ENCODE measurements at regions not wholly inside any gene's neighbourhood (a gene's known extent, or its start where the extent isn't known, plus 50 kb on each side); places are given as distances from the start of the nearest gene placed in this dataset.

DNA sequence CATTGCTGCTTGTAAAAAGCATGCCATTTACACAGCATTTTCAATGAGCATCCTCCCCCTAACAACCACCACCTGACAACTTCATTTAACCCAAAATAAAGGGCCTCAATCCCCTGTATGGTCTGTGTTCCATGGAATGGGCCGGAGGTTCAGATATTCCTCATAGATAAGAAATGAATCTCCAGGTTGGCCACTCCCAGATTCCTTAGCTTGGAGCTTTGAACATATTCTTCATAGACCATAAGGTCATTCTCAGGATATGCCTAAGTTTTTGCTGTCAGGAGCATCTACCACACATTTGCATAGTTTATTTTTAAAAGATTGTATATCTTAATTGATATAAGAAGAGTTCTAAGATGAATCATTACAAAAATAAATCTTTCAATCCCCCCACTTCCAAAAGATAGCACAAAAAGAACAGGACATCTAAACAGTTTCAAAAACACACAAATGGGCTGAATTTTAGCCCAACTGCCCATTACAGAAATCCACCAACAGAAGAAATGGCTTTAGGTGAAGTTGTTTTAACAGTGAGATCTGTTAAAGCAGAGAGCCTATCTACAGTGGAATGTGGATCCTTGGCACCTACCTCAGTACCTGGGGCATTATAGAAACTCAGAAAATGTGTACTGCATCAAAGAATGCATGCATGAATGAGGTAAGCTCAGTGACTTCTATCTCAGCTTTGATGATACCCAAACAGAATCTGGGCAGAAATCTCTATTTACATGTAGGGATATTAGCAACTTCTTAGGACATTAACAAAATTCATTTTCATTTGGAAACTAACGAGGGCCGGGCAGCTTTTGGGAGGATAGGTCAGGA, 179.8 kb downstream of the SEC61B start:
- DNase-seq (ENCODE audit: low read depth): no peak

- no peak for DNase-seq (ENCODE audit: low read depth)
Measured at GRCh38 chr9:99403371-99403770, 181.3 kb downstream of the SEC61B start.

DNA sequence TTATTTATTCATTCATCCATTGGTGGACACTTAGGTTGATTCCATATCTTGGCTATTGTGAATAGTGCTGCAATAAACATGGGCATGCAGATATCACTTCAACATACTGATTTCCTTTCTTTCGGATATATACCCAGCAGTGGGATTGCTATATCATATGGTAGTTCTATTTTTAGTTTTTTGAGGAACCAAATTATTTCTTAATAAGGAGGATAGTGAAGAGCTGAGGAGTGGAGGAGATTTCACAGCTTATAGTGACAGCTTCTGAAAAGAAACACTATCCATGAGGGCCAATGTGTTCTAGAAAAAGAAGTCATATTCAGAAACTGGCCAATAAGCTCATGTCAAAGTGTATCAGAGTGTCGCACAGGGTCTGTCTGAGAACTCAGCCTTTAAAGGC, 183.3 kb downstream of the SEC61B start:
- no peak for DNase-seq (ENCODE audit: low read depth)

DNA sequence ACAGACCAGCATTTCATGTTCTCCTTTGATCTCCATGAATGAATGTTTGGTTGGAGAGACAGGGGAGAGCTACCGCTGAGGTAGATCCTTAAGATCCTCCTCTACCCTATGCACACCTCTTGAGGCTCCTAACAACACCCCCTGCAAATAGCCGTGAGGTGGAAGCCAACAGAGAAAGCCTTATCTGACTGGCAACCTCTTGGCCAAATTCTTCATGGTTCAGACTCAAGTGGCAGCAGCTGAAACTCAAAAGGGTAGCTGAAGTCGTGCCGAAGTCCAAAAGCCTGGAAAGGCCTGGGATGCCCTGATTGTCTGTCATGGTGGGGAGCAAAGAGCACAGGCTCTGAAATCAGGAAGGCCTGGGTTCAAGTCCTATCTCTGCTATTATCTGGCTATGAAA, 184.9 kb downstream of the SEC61B start:
- no peak for DNase-seq (ENCODE audit: low read depth)

DNA sequence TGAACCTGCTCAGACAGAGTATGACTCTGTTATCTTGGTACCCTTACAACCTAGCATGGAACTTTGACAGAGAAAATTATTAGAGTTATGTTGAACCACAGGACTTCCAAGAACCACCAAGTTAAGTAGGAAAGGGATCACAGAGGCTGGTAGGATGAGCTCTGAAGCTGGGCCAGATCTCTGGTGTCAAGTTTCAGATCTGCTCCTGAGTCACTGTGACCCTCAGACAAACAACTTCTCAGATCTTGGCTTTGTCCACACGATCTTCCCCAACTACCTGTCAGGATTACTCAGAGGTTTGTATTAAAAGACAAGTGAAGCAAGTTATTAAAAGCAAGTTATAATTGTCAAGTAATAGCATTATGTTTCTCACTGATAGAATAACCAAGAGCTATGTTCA, 189.0 kb downstream of the SEC61B start:
- DNase-seq (ENCODE audit: low read depth): no peak

DNA sequence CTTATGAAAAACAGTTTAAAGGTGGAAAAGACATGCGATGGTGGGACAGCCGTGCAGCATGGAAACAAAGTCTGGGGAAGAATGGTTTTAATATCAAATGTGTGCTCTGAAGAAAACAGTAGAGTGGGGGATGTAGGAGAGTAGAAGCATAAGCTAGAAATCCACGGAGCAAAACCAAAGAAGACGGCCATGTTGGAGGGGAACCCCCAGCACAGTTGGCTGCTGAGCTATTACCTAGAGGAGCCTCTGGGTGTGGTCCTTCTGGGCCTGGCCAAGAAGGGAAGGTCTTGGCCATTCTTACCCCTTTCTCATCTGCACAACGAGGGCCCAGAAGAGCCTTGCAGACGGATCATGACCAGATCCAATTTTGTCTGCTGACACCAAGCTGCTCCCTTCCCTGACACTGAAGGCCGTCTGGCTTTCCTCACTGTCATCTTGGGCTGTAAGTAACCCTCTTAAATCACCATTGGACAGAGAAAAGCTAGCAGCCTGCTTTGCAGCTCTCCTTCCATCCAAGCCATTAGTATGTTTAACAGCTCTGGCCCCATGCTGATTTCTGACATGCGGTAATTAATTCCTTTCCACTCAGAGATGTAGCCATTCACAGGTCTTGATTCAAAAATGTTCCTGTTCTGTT, 189.5 kb downstream of the SEC61B start:
- no peak for DNase-seq (ENCODE audit: low read depth)

DNA sequence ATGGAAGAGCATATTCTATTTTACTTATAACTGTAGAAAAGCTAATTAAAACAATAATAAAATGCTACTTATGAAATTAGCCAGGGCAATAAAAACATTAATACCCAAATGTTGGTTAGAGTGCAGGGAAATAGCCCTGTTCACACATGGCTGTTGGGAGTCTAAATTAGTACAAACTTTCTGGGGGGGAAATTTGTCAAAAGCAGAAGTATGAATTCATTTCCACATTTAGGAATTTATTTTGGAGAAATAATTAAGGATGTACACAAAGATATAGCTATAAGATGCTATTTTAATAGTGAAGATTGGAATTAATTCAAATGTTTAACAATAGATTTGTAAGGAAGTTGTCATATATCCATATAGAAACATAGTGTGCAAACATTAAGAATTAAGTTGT, 190.5 kb downstream of the SEC61B start:
- DNase-seq (ENCODE audit: low read depth): no peak

DNA sequence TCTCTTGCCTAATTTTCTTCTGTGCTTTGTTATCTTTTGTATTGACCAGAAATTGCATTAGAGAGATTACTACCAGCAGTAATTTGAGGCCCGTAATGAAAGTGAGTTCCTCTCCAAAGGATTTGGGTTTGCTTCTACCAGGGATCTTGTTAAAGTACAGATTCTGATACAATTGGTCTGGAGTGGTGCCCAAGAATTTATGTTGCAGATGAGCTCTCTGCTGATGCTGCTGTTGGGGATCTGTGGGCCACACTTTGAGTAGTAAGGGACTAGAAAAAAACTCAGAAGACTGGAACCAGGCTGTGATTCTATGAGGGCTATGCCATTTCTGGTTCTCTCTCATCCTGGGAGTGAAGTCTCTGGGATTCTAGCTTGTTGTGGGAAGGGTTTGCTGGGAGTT, 192.2 kb downstream of the SEC61B start:
- DNase-seq (ENCODE audit: low read depth): no peak

DNA sequence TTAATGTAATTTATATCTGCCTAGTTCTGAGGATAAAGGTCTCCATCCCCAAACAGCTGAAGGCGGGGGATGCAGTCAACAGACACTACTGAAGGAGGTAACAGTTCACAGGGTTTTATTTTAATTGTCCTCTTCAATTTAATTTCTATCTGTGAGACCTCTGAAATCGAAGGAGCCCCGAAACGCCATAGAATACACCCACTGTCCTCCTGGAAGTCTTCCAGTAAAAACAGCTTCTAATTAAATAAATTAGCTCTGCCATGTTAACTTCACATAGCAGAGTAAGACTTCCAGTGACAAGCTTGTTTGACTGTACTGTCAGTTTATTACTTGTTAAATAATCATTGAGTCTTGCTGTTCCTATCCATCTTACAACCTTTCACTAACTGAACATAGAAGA, 193.5 kb downstream of the SEC61B start:
- DNase-seq (ENCODE audit: low read depth): no peak

GRCh38 chr9:99416007-99416406, 193.9 kb downstream of the SEC61B start:
- no peak for DNase-seq (ENCODE audit: low read depth)

- no peak for DNase-seq (ENCODE audit: low read depth)
Measured at GRCh38 chr9:99419070-99419469, 197.0 kb downstream of the SEC61B start.

DNA sequence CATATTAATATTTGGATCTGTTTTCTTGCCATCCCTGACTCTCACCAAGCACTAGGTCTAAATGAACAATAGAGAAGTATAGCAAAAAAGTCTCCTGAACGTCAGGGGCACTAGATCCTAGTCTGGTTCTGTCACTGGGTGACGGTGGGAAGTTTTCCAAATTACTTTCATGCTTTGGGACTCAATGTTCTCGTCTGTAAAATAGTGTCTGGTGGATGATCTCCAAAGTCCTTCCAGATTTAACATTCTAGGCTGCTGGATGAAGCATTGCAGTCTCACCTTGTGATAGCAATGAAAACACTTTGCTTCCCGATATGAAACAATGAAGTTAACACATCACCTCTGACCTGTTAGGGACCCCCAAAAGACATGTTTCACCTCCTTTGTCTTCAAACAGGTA, 199.3 kb downstream of the SEC61B start:
- no peak for DNase-seq (ENCODE audit: low read depth)

DNA sequence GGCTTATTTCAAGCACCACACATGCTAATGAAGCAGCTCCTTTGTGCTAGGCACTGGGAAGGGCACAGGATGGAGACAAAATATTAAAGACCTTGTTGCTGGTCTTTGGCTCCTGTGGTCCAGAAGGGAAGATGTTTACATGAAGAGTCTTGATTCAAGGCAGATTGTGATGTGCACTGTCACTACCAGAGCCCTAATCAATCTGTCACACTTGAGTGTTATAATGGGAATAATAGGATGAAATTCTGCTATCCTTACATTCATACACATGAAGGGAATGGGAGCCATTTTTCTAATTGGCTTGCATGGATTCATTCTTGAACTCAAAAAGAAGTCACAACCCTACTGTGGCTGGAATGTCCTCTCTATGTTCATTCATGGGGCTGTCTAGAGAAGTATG, 203.0 kb downstream of the SEC61B start:
- no peak for DNase-seq (ENCODE audit: low read depth)

- no peak for DNase-seq (ENCODE audit: low read depth)
Measured at GRCh38 chr9:99425923-99426842, 204.1 kb downstream of the SEC61B start.

DNA sequence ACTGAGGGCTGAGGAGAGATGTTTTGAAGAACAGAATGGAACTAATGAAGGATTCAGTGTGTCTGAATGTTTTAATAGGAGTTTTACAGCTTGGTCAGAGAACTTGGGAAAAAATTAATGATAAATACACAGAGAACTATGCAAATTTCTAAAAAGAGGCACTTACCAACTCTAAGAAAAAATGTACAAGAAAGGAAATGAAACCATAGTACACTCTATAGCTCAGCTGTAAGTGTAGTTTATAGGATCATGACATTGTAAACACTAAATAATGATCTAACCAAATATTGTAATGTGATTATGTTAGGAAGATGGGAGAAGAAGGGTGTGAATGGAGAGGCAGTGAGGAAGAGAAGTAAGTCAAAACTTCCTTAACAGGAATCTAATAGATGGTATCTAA, 205.2 kb downstream of the SEC61B start:
- DNase-seq (ENCODE audit: low read depth): no peak

GRCh38 chr9:99430301-99430700, 208.2 kb downstream of the SEC61B start:
- DNase-seq (ENCODE audit: low read depth): no peak

- no peak for DNase-seq (ENCODE audit: low read depth)
Measured at GRCh38 chr9:99431103-99431502, 209.0 kb downstream of the SEC61B start.

GRCh38 chr9:99432075-99432474, 210.0 kb downstream of the SEC61B start:
- DNase-seq (ENCODE audit: low read depth): no peak

DNA sequence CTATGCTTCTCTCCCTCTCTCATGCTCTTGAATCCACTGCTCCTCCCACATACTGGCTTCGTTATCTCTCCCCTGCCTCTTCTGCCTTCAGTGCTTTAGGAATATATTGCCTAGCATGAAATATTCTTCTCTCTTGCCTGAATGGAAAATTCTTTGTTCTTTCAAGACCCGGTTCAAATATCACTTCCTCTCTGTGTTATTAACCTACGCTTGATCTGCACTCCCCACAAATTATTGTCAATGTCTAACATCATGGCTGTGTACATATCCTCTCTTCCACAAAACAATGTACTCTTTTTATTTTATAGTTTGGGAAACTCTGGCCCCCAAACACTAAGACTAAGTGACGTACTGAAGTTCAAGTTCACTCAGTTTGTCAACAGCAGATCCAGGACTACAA, 211.0 kb downstream of the SEC61B start:
- DNase-seq (ENCODE audit: low read depth): no peak

GRCh38 chr9:99433555-99433954, 211.5 kb downstream of the SEC61B start:
- peak; percentile 53 for DNase-seq (ENCODE audit: low read depth)

DNA sequence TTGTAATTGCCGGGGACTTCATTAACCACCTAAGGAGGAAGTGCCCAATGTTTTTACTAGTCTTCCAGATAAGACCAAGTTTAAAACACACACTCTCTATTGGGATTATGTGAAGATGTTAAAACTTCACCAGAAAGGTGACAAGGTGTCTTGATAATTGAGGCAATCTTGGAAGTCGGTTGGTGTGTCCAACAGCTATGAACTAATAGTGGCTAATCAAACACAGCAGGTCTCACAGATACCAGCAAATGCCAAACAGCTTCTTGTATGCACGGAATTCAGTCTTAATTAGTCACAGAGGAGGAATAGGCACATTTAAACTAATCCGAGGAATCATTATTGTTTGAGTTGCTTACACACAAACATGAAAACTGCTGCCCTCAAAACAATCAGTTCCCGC, 214.5 kb downstream of the SEC61B start:
- DNase-seq (ENCODE audit: low read depth): no peak

DNA sequence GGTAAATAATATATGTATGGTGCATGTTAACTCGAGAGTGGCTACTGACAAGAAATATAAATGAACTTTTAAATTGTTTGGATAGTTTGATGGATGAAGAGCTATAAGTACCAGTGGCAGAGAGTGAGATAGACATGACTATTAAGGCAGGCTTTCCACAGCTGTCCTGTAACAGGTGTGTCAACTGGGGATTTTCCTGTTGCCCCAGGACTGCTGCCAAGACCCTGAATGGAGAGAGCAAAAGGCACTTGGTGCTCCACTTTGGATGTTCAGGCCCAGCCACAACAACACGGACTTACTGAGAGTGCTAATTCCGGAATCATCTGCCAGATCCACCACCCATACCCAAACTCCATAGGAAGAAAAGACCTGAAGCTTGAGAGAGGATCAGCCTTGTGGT, 215.1 kb downstream of the SEC61B start:
- no peak for DNase-seq (ENCODE audit: low read depth)

- no peak for DNase-seq (ENCODE audit: low read depth)
Measured at GRCh38 chr9:99438596-99438995, 216.5 kb downstream of the SEC61B start.

Data from activated gamma-delta T cell treated with anti-CD3 and anti-CD28 coated beads, Interleukin-2, amount 50 U/mL, for 16 hours (primary cell).